ENCODE measurements at regions not wholly inside any gene's neighbourhood (a gene's known extent, or its start where the extent isn't known, plus 50 kb on each side); places are given as distances from the start of the nearest gene placed in this dataset.

DNA sequence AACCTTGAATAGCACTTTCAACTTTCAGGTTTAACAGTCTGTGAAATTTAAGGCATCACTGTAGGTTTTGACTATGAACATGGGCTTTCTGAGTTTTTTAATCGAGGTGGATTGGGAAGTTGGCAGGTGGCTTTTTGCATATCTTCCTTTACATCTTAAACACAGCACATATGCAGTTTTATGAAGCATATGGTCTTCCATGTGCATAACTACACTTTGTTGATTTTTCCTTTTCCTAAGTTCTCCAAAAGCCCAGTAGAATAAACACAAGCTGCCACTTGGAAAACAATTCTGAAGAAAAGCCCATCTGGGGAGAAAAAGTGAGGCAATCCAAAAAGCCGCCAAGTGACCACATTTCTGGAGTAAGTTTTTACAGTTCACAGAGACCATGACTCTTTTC is 236.5 kb upstream of the IL12B start:
- ATAC-seq (ENCODE audit: low FRiP score) (no peak), DNase-seq (no peak)
- Histone ChIP-seq H3K4me3 (ENCODE audit: low read length in 2 of 2) (no peak overlapping the region), H3K36me3 (ENCODE audit: control insufficient read depth in 1 of 2, insufficient read depth in 2 of 2, low read length in 1 of 2) (no peaks in the 10 kb centered on the region), H3K9me3 (ENCODE audit: control insufficient read depth, low read length) (no peaks in the 10 kb centered on the region), H3K4me1 (ENCODE audit: control insufficient read depth in 1 of 2, insufficient read depth in 2 of 2, low read length in 2 of 2) (no peaks in the 10 kb centered on the region), H3K27ac (ENCODE audit: low read depth in 1 of 2, low read length in 2 of 2) (no peak overlapping the region), H3K27me3 (ENCODE audit: control insufficient read depth in 1 of 2, insufficient read depth in 2 of 2, low read length in 1 of 2) (no peaks in the 10 kb centered on the region)
- intact Hi-C loops (cut with DNase I): no loop called here
- 75 to 86% methylated on average over 2 of the region's 2 CpGs for WGBS, 2 donors

DNA sequence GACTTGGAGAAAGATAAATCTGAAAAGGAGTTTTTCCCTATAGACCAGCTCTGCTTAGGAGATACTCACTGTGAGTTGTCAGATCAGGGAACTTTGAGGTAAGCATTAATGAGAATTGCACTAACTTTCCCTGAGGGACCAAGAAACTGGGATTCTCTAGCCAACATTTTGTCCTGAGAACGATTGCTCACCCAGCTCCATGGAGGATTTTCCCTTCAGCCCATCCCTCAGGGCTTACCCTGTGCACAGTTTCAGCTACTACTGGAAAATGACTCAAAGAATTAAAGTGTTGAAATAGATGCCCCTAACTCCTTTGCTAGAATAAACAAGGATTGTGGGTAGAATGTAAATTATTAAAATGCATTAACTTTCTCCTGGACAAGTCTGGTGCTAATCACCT is 237.2 kb upstream of the IL12B start:
- DNase-seq (no peak), ATAC-seq (ENCODE audit: low FRiP score) (no peak)
- intact Hi-C loops (cut with DNase I): no loop called here
- no peaks in the 10 kb centered on the region for H3K4me1 ChIP-seq (ENCODE audit: control insufficient read depth in 1 of 2, insufficient read depth in 2 of 2, low read length in 2 of 2)
- WGBS, 2 donors: 26 to 58% methylated on average over 1 of the region's 1 CpG
- H3K27ac ChIP-seq (ENCODE audit: low read depth in 1 of 2, low read length in 2 of 2): no peak overlapping the region
- H3K36me3 ChIP-seq (ENCODE audit: control insufficient read depth in 1 of 2, insufficient read depth in 2 of 2, low read length in 1 of 2): no peaks in the 10 kb centered on the region
- no peaks in the 10 kb centered on the region for H3K27me3 ChIP-seq (ENCODE audit: control insufficient read depth in 1 of 2, insufficient read depth in 2 of 2, low read length in 1 of 2)
- H3K4me3 ChIP-seq (ENCODE audit: low read length in 2 of 2): no peak overlapping the region
- no peaks in the 10 kb centered on the region for H3K9me3 ChIP-seq (ENCODE audit: control insufficient read depth, low read length)

GRCh38 chr5:159571501-159572244 is 241.4 kb upstream of the IL12B start:
- Histone ChIP-seq H3K27me3 (ENCODE audit: control insufficient read depth in 1 of 2, insufficient read depth in 2 of 2, low read length in 1 of 2) (no peaks in the 10 kb centered on the region), H3K4me1 (ENCODE audit: control insufficient read depth in 1 of 2, insufficient read depth in 2 of 2, low read length in 2 of 2) (no peaks in the 10 kb centered on the region), H3K4me3 (ENCODE audit: low read length in 2 of 2) (no peak overlapping the region), H3K9me3 (ENCODE audit: control insufficient read depth, low read length) (no peaks in the 10 kb centered on the region), H3K27ac (ENCODE audit: low read depth in 1 of 2, low read length in 2 of 2) (no peak overlapping the region), H3K36me3 (ENCODE audit: control insufficient read depth in 1 of 2, insufficient read depth in 2 of 2, low read length in 1 of 2) (no peaks in the 10 kb centered on the region)
- ATAC-seq (ENCODE audit: low FRiP score) (no peak), DNase-seq (no peak)
- 90 to 94% methylated on average over 1 of the region's 1 CpG for WGBS, 2 donors
- intact Hi-C loops (cut with DNase I): no loop called here

- intact Hi-C loops (cut with DNase I): no loop called here
- no peak for ATAC-seq (ENCODE audit: low FRiP score)
- no peaks in the 10 kb centered on the region for H3K36me3 ChIP-seq (ENCODE audit: control insufficient read depth in 1 of 2, insufficient read depth in 2 of 2, low read length in 1 of 2)
These were observed 246.6 kb upstream of the IL12B start for GRCh38 chr5:159576902-159577301.

GRCh38 chr5:159581502-159582249 is 251.4 kb upstream of the IL12B start:
- Histone ChIP-seq H3K27ac (ENCODE audit: low read depth in 1 of 2, low read length in 2 of 2) (no peak overlapping the region), H3K36me3 (ENCODE audit: control insufficient read depth in 1 of 2, insufficient read depth in 2 of 2, low read length in 1 of 2) (no peaks in the 10 kb centered on the region), H3K4me3 (ENCODE audit: low read length in 2 of 2) (no peak overlapping the region), H3K9me3 (ENCODE audit: control insufficient read depth, low read length) (no peaks in the 10 kb centered on the region), H3K4me1 (ENCODE audit: control insufficient read depth in 1 of 2, insufficient read depth in 2 of 2, low read length in 2 of 2) (peaks cover 0 to 2% of the 10 kb centered on the region in 2 donors), H3K27me3 (ENCODE audit: control insufficient read depth in 1 of 2, insufficient read depth in 2 of 2, low read length in 1 of 2) (no peaks in the 10 kb centered on the region)
- WGBS, 2 donors: 45 to 46% methylated on average over 7 of the region's 7 CpGs
- DNase-seq (peak in 1 of 2 donors; percentile 53), ATAC-seq (ENCODE audit: low FRiP score) (no peak)
- intact Hi-C loops (cut with DNase I): no loop called here

More at GRCh38 chr5:159576902-159577301, 246.6 kb upstream of the IL12B start:
- DNase-seq: no peak
- Histone ChIP-seq H3K9me3 (ENCODE audit: control insufficient read depth, low read length) (no peaks in the 10 kb centered on the region), H3K4me1 (ENCODE audit: control insufficient read depth in 1 of 2, insufficient read depth in 2 of 2, low read length in 2 of 2) (peaks cover 0 to under 1% of the 10 kb centered on the region in 2 donors), H3K27me3 (ENCODE audit: control insufficient read depth in 1 of 2, insufficient read depth in 2 of 2, low read length in 1 of 2) (no peaks in the 10 kb centered on the region), H3K27ac (ENCODE audit: low read depth in 1 of 2, low read length in 2 of 2) (no peak overlapping the region), H3K4me3 (ENCODE audit: low read length in 2 of 2) (no peak overlapping the region)
- 94 to 95% methylated on average over 7 of the region's 7 CpGs for WGBS, 2 donors

DNA sequence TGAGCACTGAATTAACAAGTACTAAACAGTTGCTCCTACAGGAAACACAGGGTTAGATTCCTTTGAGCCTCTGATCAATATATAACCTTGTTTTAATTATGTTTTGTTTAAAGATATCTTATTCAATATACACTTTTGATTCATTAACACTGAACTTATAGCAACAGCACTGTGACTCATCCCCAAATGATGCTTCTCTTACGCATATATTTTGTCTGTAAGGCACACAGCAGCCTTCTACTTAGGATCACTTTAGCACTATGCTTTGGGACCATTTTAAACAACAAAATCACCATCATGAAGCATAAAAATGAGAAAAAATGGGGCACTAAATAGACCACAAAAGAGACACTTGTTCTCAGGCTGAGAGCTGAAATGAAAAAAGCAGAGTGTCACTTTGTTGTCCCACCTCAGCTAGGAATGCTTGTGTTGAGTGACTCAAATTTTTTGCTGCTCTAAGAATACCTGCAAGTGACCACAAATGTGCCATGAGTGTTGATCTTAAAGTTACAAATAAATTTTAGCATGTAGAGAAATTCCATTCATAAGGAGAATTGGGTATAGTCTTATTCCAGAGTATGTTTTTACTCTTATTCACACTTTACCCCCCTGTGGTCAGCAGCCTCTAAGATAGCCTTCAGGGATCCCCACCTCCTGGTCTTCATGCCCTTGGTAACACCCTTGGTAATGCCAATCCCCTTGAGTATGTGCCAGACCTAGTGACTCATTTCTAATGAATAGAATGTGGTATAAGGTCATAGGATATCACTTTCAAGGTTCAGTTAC is 252.7 kb upstream of the IL12B start:
- ATAC-seq (ENCODE audit: low FRiP score): no peak
- DNase-seq: no peak
- intact Hi-C loops (cut with DNase I): no loop called here

DNA sequence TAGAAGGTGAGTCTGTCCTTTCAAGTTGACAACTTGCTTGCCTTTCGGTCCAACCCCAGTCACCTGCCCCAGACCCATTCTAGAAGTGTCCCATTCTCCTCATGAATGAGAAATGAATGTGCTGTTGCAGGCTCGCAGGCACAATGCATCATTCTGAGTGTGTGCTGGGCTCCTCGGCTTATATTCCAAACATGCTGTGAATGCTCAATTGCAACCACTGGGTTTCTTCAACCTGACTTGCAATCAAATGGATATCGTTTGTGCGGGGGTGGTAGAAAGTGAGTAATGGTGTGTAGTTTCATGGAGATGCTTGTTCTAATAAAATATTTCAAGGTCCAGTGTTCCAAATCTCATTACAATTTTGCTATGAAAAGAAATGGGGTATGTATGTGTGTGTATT is 256.6 kb upstream of the IL12B start:
- ATAC-seq (ENCODE audit: low FRiP score) (no peak), DNase-seq (no peak)
- Histone ChIP-seq H3K9me3 (ENCODE audit: control insufficient read depth, low read length) (no peaks in the 10 kb centered on the region), H3K4me3 (ENCODE audit: low read length in 2 of 2) (no peak overlapping the region), H3K27ac (ENCODE audit: low read depth in 1 of 2, low read length in 2 of 2) (no peak overlapping the region), H3K4me1 (ENCODE audit: control insufficient read depth in 1 of 2, insufficient read depth in 2 of 2, low read length in 2 of 2) (peaks cover 0 to 1% of the 10 kb centered on the region in 2 donors), H3K27me3 (ENCODE audit: control insufficient read depth in 1 of 2, insufficient read depth in 2 of 2, low read length in 1 of 2) (no peaks in the 10 kb centered on the region), H3K36me3 (ENCODE audit: control insufficient read depth in 1 of 2, insufficient read depth in 2 of 2, low read length in 1 of 2) (no peaks in the 10 kb centered on the region)
- WGBS, 2 donors: 78 to 83% methylated on average over 5 of the region's 5 CpGs
- intact Hi-C loops (cut with DNase I): no loop called here

More for the DNA sequence above, 252.7 kb upstream of the IL12B start:
- Histone ChIP-seq H3K4me1 (ENCODE audit: control insufficient read depth in 1 of 2, insufficient read depth in 2 of 2, low read length in 2 of 2) (peaks cover 0 to 2% of the 10 kb centered on the region in 2 donors), H3K4me3 (ENCODE audit: low read length in 2 of 2) (no peak overlapping the region), H3K27me3 (ENCODE audit: control insufficient read depth in 1 of 2, insufficient read depth in 2 of 2, low read length in 1 of 2) (no peaks in the 10 kb centered on the region), H3K36me3 (ENCODE audit: control insufficient read depth in 1 of 2, insufficient read depth in 2 of 2, low read length in 1 of 2) (no peaks in the 10 kb centered on the region), H3K27ac (ENCODE audit: low read depth in 1 of 2, low read length in 2 of 2) (no peak overlapping the region), H3K9me3 (ENCODE audit: control insufficient read depth, low read length) (no peaks in the 10 kb centered on the region)
- WGBS, 2 donors: 100% methylated on average over 1 of the region's 1 CpG

DNA sequence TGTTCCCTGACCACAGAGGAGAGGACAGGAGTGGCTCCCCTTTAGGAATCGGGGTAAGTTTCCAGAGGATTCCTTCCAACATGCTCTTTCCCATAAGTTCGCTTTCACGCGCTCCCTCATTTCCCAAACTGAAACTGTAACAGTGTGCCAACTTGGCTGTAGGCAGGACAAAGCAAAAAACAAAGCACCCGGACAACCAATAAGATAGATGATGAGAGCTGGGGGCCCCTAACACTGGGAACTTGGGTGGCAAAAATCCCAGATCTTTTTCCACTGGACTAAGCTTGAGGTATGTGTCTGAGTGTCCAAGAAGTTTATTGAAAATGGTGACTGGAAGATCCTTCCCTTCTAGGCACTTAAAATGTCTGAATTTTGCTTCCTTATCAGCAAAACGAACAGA is 258.7 kb upstream of the IL12B start:
- Histone ChIP-seq H3K27ac (ENCODE audit: low read depth in 1 of 2, low read length in 2 of 2) (no peak overlapping the region), H3K27me3 (ENCODE audit: control insufficient read depth in 1 of 2, insufficient read depth in 2 of 2, low read length in 1 of 2) (no peaks in the 10 kb centered on the region), H3K4me1 (ENCODE audit: control insufficient read depth in 1 of 2, insufficient read depth in 2 of 2, low read length in 2 of 2) (no peaks in the 10 kb centered on the region), H3K4me3 (ENCODE audit: low read length in 2 of 2) (no peak overlapping the region), H3K9me3 (ENCODE audit: control insufficient read depth, low read length) (no peaks in the 10 kb centered on the region), H3K36me3 (ENCODE audit: control insufficient read depth in 1 of 2, insufficient read depth in 2 of 2, low read length in 1 of 2) (no peaks in the 10 kb centered on the region)
- no peak for DNase-seq
- 71 to 79% methylated on average over 6 of the region's 6 CpGs for WGBS, 2 donors
- intact Hi-C loops (cut with DNase I): no loop called here
- ATAC-seq (ENCODE audit: low FRiP score): no peak

Measured in aorta (tissue), 5 donors.